HG02973 (cell line): ENCODE measurements at regions not wholly inside any gene's neighbourhood (a gene's known extent, or its start where the extent isn't known, plus 50 kb on each side); places are given as distances from the start of the nearest gene placed in this dataset.
"Not testable (repeated sequence)": the region's sequence is repeated elsewhere in the genome, so short reads cannot be mapped to it uniquely, and the experiment has no call there.

Experiments
- ATAC-seq: cut with Tn5 transposase; IDR thresholded peaks from one replicate; pipeline ENCODE4 v1.9.1; 2021; ENCODE audit warnings: moderate library complexity; ENCODE audit not compliant: unreplicated experiment

DNA sequence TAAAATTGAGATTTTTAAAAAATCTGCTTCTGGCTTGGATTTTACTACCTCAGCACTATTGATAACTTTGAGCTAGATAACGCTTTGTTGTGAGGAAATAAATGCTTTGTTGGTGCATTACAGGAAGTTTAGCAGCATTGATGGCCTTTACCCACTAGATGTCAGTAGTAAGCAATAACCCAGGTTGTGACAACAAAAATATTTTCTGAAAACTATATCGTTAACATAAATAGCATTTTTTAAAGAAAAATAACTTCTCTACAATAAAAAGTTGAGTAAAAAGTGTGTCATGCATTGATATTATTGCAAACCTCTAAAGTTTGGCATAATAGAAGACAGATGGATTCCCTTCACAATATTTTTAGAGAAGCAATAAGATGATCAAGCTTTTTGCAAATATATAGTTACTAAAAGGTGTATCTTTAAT lies 1246.5 kb downstream of the UQCRFS1 start:
- ATAC-seq: no peak

DNA sequence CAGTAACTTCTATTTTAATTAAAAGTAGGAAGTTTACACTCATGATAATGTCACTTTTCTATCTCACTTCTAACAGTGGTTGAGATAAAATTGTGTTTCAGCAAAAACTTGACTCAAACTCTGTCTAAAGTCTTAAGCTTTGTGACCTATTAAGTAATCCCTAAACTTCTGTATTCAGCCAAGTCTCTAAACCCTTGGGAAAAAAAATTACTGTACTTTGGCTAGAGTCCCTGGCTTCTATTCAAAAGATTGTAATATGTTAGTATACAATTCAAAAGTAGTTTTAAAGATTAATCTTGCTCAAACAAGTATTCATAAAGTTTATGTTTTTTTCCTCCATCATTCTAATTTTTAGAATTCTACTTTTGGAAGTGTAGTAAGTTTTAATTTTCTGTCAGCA lies 1248.8 kb downstream of the UQCRFS1 start:
- no peak for ATAC-seq

- ATAC-seq: no peak
Measured at GRCh38 chr19:27962264-27962663, 1250.7 kb downstream of the UQCRFS1 start.

DNA sequence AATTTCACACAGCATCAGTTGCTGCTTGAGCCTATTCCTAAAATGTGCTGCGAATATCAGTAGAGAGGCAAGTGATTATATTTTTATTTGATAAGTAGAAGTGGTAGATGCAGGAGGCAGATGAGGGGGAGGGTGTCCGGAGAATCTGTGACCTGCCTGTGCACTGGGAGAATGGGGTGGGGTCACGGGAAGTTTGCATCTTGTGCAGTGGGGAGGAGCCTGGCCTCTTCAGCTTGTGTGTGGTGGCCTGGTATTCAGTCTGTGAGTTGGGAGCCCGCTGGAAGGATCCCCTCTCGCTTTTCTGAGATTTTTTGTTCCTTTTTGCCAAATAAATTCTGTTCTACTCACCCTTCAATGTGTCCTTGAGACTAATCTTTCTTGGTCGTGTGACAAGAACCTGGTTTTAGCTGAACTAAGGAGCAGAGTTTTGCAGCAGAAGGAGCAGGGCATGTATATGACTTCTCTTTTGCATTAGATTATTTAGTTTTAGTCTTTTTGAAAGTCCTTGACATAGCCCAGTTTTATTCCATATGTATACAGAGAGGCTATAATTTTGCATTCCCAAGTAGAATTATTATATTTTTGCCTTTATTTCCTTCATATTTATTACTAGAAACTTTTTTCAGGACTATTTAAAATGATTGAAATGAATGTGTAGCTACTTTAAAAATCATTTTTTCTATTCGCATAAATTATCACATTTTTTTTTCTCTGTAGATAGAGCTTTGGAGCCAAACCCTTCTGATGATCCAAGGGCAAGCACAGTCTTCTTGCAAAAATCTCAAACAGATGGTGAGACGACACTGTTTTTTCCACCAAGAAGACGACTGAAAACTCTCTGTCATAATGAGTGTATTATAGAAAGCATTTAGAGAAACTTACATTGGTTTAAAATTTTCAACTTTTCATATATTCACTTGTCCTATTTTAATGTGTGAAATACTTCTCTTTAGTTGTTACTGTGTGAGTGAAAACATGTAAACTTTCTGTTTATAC lies 1257.2 kb downstream of the UQCRFS1 start:
- ATAC-seq: no peak

GRCh38 chr19:27942607-27943006 lies 1270.3 kb downstream of the UQCRFS1 start:
- not testable (repeated sequence) for ATAC-seq

DNA sequence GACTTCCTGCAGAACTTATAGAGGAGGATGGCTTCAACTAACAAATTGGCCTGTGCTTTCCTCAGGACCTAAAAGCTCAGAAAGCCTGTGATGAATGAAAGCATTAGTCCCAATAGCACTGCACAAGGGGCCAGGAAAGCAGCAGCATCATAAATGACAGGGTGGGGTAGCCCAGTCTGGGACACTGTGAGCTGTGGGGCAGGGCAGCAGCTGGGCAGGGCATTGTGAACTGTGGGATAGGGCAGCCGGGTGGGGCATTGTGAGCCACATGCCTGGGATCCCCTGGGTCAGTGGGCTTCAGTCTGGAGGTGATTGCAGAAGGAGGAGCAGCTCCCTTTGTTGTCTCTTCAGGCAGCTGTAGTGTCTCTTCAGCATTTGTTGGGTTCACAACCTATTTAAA lies 1276.8 kb downstream of the UQCRFS1 start:
- ATAC-seq: no peak

- no peak for ATAC-seq
Measured at GRCh38 chr19:27935669-27936068, 1277.3 kb downstream of the UQCRFS1 start.

DNA sequence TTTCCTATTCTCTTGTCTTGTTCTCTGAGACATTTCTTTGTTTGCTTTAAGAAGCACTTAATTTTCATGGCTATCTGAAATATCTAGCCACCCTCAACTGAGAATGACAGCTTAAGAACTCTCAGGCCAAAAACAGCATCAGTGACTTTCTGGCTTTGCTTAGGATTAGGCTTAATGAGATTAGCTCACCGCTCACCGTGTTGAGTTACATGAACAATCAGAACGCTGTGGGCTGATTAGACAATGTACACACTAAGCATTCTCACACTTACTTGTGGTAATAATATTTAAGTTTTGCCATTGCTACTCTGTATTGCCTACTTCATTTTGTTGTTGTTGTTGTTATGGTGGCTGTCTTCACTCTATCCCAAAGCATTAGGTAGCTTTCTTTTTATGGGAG lies 1283.6 kb downstream of the UQCRFS1 start:
- ATAC-seq: no peak

DNA sequence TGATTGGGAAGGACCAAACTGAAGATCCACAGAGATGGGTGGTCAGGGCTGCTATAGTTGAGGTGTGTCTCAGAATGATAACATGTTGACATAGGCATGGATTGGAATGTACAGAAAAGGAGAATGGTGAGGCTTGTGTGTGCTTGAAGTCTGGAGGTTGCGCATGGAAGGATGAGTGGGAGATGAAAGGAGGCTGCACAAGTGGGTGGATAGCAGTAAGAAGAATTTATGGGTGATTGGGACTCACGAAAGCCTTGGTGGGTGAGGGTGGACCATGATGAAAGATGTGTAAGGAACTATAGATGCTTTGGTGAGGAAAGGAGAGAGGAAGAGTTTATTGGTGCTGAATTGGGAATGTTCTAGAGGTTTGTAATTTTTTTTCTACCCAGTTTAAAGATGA lies 1287.7 kb downstream of the UQCRFS1 start:
- ATAC-seq: no peak

DNA sequence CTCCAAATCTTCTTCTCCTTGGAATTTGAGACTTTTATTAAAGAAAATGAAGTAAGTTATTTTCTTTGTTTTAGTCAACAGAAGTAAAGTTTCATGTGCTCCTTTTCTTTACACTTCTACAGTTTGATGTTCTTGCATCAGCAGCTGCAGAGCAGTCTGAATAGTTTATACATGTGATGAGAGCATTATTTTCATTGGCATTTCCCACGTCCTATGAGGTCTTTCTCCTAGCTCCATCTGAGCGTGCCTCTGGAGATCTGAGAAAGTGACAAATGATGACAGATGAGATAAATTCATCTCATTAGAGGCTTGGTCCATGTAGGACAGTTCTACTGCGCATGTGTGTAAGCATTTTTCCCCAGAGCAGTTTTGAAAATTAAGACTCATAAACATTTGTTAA lies 1290.0 kb downstream of the UQCRFS1 start:
- ATAC-seq: no peak

DNA sequence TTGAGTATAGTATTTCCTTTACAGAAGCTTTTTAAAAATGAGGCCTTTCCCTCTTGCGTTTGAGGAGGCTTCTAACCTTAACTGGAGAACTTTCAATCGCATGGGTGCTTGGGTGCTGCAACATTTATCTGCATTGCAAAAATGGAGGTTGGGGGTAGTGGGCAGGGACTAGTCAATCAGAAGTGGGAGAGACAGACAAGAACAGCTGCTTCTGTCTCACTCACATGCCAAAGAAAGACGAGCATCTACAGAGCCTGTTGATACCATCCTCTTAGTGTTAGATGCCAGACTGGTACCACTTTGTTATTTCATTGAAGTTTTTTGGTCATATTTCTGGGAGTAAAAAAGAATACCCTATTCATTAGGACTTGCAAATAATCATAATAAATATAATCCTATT lies 1292.2 kb downstream of the UQCRFS1 start:
- no peak for ATAC-seq

DNA sequence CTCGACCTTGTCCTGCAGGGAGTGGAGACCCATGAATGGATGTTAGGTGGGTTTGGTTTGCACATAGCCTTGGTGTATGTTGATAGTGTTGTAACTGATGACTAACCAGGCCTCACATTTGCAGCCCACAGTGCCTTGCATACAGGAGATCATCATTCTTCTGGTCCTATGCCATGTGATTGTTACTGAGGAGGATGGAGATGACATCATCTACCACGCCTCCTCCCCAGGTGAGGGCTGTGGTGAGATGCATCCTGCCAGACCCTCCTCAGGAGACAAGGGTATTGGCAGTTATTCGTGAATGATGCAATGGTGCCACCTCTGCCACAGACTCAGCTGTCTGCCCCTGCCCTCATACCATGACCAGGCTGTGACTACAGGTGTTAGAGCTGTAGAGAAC lies 1294.1 kb downstream of the UQCRFS1 start:
- no peak for ATAC-seq

- ATAC-seq: no peak
Measured at GRCh38 chr19:27911122-27911898, 1301.6 kb downstream of the UQCRFS1 start.

DNA sequence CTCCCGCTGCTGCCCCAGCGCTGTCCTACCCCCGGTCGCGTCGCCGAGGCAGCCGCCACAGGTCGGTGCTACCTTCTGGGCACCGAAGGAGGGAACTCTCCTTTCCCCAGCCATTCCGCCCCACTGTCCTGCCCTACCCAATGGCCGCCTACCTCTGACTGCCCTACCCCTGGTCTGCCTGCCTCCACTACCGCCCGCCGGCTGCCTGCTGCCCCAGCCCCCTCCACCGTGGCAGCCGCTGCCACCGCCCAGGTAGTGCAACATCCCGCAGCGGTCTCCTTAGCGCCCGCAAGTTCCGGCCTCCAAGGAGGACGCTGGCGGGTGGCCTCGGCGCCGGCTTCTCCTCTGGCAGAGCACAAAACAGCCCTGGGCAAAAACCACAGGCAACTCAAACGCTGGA lies 1303.1 kb downstream of the UQCRFS1 start:
- no peak for ATAC-seq

DNA sequence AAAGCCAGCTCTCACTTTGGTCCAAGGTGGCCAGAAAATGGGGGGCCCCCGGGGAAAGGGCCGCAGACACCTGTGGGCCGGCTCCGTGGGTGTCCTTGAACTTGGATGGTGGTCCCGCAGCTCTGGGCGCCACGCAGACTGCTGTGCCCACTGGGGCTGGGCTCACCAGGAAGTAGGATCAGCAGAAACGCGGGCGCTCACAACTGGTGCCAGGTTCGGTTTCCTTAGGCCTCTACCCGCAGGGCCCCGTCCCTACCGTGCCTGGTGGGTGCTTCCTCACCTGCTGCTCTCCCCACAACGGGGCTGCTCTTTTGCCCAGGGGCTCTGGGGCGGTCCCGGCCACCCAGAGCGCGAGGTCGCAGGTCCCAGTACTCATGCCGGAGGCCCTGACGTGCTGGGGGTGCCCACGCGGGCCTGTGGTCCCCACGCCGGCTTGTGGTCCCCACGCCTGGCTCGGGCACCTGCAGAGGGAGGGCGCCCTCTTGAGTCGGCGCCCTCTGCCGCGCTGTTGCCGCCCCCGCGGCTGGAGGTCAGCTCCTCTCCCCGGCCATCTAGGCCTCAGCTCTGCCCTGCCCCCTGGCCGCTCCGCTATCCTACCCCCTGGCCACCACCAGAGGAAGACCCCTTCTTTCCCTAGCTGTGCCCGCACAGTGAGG lies 1303.6 kb downstream of the UQCRFS1 start:
- no peak for ATAC-seq

DNA sequence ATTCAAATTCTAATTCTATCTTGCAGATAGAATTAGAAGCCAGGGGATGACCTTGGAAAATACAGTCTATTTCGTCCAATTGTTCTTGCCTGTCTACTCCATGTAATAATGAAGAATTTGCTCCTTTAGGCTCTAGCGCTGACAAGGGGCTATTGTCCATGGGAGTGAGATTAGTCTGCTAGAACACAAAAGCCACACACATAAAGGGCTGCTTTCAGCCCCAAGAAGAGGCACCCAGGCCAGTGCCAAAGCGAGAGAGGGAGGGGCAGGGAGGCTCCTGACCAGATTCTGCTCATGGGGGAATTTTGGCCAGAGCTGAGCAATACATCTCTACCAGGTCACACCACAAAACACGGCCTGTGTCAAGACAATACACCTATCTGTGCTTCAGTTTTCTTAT lies 1306.9 kb downstream of the UQCRFS1 start:
- no peak for ATAC-seq

DNA sequence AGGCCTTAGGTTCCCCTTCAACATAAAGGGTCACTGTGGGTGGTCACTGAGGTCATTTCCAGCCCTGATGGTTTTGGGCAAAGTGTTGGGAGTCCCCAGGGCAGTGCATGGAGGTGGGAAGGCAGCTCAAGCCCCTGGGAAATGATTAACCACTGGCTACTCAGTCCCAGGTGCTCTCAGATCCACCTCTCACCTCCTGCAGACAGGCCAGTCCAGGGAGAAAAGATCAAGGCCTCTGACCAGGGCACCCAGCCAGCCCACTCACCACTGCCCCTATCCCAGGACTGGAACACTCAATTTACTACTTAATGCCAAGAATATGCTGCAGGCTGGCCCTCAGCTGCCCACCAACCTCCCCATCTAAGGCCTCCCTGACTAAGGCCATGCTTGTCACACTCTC lies 1307.9 kb downstream of the UQCRFS1 start:
- ATAC-seq: no peak

DNA sequence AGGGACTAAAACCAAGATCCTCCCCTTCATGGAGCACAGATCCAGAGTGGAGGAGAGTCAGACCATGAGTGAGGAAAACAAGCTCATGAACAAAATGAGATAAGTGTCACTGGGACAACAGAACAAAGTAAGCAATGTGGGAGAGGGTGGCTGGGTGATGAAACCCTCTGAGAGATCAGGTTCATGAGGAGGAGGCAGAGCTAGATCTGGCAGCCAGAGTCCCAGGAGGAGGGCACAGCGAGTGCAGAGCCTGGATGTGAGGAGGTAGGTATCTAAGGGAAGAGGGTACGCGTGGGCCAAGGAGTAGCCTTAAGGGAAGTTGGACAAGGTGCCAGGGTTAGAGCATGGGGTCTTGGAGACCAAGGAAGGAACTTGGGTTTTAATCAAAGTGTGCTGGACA lies 1311.9 kb downstream of the UQCRFS1 start:
- no peak for ATAC-seq

DNA sequence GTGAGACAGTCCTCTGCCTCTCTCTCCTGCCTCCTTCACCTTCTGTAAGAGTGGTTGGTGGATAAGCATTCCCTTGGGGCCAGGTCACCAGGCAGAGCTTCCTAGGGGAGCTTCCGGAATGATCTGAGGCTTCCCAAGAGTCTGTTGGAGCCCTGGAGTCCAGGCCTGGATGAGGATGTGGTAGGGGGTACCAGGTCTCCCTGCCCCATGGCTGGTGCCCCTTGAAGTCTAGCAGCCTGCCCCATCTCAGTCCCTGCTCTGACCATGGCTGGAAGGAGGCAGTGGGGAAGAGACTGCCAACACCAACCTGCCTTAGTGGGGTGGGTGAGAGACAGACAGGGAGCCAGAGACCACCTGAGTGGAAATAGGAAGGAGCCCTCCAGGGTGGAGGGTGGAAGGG lies 1316.9 kb downstream of the UQCRFS1 start:
- ATAC-seq: no peak

DNA sequence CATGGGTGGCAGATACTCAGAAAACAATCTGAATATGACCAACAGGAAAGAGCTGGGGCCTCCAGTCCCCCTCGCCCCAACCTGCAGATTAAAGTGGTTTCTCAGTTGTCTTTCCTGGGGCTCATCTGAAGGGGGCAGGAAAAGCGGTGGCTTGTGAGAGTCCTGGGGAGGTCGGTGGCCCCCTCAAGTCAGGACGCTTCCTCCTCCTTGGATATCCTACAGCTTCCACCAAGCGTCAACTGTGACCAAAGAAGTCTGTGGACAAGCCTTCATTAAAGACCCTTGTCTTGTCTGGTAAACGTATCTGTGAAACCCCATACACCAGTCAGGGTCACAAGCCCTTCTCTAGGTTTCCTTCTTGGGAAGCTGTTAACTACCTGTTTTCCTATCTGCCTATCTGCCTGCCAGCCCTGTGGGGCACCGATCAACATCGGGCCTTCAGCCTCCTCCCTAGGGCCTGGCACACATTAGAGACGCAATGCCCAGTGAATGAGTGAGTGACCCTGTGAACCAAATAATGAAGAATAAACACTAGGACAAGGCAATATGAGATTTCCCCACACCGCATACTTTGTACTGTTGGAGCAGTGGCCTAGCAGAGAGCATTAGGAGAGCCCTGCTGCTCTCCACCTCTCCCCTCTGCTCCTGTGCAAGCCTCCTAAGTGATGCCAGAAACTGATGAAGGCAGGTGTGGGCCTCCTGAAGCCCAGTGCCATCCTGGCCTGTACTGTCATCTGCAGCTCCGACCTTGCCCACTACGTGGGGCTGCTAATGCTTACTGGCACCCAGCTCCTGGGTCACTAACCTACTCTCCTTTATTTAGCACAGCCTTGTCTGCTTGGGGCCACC lies 1317.8 kb downstream of the UQCRFS1 start:
- no peak for ATAC-seq

DNA sequence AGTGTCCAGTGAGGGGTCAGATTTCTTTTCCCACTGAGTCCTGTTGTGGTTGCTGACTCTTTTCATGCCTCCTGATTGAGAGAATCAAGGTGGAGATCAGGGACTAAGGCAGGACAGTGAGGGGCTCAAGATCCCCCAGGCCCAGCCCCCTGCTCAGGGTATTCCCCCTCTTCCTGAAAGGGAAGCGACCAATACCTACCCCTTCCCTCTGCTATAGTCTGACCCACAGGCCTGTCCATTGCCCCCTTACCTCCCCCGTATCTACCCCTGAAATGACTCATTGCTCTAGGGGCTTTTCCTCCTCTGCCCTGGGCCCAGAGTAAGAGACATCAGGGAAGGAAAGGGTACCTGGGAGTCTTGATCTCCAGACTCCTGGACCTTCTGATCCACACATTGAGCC lies 1320.5 kb downstream of the UQCRFS1 start:
- no peak for ATAC-seq
